CD4-positive, alpha-beta memory T cell (primary cell): ENCODE measurements at regions not wholly inside any gene's neighbourhood (a gene's known extent, or its start where the extent isn't known, plus 50 kb on each side); places are given as distances from the start of the nearest gene placed in this dataset.

ENCODE experiments used
- CTCF ChIA-PET: fragments of 350-600 bp; sonication (Branson Sonifier 250); formaldehyde crosslinking; loops from one replicate; lab custom pipeline; 2021; ENCODE audit warnings: inconsistent platforms; ENCODE audit not compliant: partially characterized antibody; lab: Charles Lee
- POLR2A ChIA-PET: fragments of 350-600 bp; sonication (Branson Sonifier 250); formaldehyde crosslinking; loops from one replicate; lab custom pipeline; 2021; ENCODE audit not compliant: partially characterized antibody; lab: Charles Lee
- DNase-seq, 5 donors: peaks; one replicate each; pipeline versions ENCODE4 v3.0.0 to v3.0.0-alpha.2; 2020 to 2022; ENCODE audit warnings: mixed read lengths in 1 of 5
- H3K27ac ChIP-seq: one replicate; pipeline ENCODE4 v1.7.0; 2013; ENCODE audit warnings: low read depth, low read length
- H3K27me3 ChIP-seq: 2 replicates; pipeline ENCODE4 v1.7.0; 2013; ENCODE audit warnings: mild to moderate bottlenecking, low read length, moderate library complexity; ENCODE audit not compliant: insufficient read depth
- H3K36me3 ChIP-seq: 2 replicates; pipeline ENCODE4 v1.7.0; 2013; ENCODE audit warnings: mild to moderate bottlenecking, low read length, moderate library complexity; ENCODE audit not compliant: insufficient read depth
- H3K4me1 ChIP-seq: 2 replicates; pipeline ENCODE4 v1.7.0; 2013; ENCODE audit warnings: mild to moderate bottlenecking, low read length, moderate library complexity; ENCODE audit not compliant: insufficient read depth
- H3K4me3 ChIP-seq, 2 donors: one replicate each; pipeline ENCODE4 v1.7.0; 2013; ENCODE audit warnings: low read length in 2 of 2, mild to moderate bottlenecking in 1 of 2
- H3K9me3 ChIP-seq, 2 donors: one replicate each; pipeline ENCODE4 v1.7.0; 2013; ENCODE audit warnings: low read length in 2 of 2, control low read depth in 1 of 2; ENCODE audit not compliant: control insufficient read depth in 1 of 2
- H3K27ac Mint-ChIP-seq, 7 donors: one replicate each; pipeline ENCODE4 v1.8.0; 2020 to 2021; ENCODE audit warnings: mixed read lengths in 7 of 7, mild to moderate bottlenecking in 6 of 7, inconsistent platforms in 3 of 7, moderate library complexity in 3 of 7
- H3K27me3 Mint-ChIP-seq, 2 donors: one replicate each; pipeline ENCODE4 v1.8.0; 2020 to 2021; ENCODE audit warnings: mixed read lengths in 2 of 2
- H3K36me3 Mint-ChIP-seq, 2 donors: one replicate each; pipeline ENCODE4 v1.8.0; 2020 to 2021; ENCODE audit warnings: mixed read lengths in 2 of 2, inconsistent platforms in 1 of 2, mild to moderate bottlenecking in 1 of 2
- H3K4me1 Mint-ChIP-seq, 4 donors: one replicate each; pipeline ENCODE4 v1.8.0; 2020 to 2021; ENCODE audit warnings: mixed read lengths in 4 of 4, mild to moderate bottlenecking in 1 of 4
- H3K4me3 Mint-ChIP-seq, 8 donors: one replicate each; pipeline ENCODE4 v1.8.0; 2020 to 2021; ENCODE audit warnings: mixed read lengths in 8 of 8, mild to moderate bottlenecking in 7 of 8, moderate library complexity in 6 of 8, inconsistent platforms in 3 of 8
- H3K9me3 Mint-ChIP-seq, 8 donors: one replicate each; pipeline ENCODE4 v1.8.0; 2020 to 2021; ENCODE audit warnings: mixed read lengths in 8 of 8, mild to moderate bottlenecking in 5 of 8, inconsistent platforms in 3 of 8, moderate library complexity in 1 of 8
- intact Hi-C: fragments of 100-400 bp; cut with micrococcal nuclease; formaldehyde crosslinking; loops from one replicate; pipeline ENCODE4 v1.15.1; 2023

GRCh38 chr16:50944033-50944432 lies 202.1 kb downstream of the CYLD start:
- CTCF ChIA-PET: no interaction called here

GRCh38 chr16:50942143-50942542 lies 200.3 kb downstream of the CYLD start:
- Mint-ChIP-seq H3K36me3 (no peaks in the 10 kb centered on the region), H3K4me1 (no peaks in the 10 kb centered on the region), H3K27ac (no peak overlapping the region), H3K27me3 (peaks cover 3 to 10% of the 10 kb centered on the region in 2 donors), H3K4me3 (no peak overlapping the region), H3K9me3 (peaks cover 0 to 4% (median 0%) of the 10 kb centered on the region in 8 donors)
- no peaks in the 10 kb centered on the region for H3K9me3 ChIP-seq
- H3K4me1 ChIP-seq: no peaks in the 10 kb centered on the region
- no peak for DNase-seq
- intact Hi-C loops: no loop called here
- no peaks in the 10 kb centered on the region for H3K36me3 ChIP-seq
- CTCF ChIA-PET: no interaction called here
- H3K27me3 ChIP-seq: no peaks in the 10 kb centered on the region
- no peak overlapping the region for H3K4me3 ChIP-seq
- H3K27ac ChIP-seq: no peak overlapping the region
- POLR2A ChIA-PET: no interaction called here

More at GRCh38 chr16:50944033-50944432, 202.1 kb downstream of the CYLD start:
- Histone ChIP-seq H3K27ac (no peak overlapping the region), H3K27me3 (no peaks in the 10 kb centered on the region), H3K4me1 (no peaks in the 10 kb centered on the region), H3K36me3 (no peaks in the 10 kb centered on the region), H3K9me3 (no peaks in the 10 kb centered on the region), H3K4me3 (no peak overlapping the region)
- peaks cover 0 to 2% (median 0%) of the 10 kb centered on the region in 8 donors for H3K9me3 Mint-ChIP-seq
- peaks cover 0 to 10% of the 10 kb centered on the region in 2 donors for H3K27me3 Mint-ChIP-seq
- H3K4me1 Mint-ChIP-seq: no peaks in the 10 kb centered on the region
- H3K4me3 Mint-ChIP-seq: no peak overlapping the region
- no peaks in the 10 kb centered on the region for H3K36me3 Mint-ChIP-seq
- no peak for DNase-seq
- no peak overlapping the region for H3K27ac Mint-ChIP-seq
- intact Hi-C loops: no loop called here
- POLR2A ChIA-PET: no interaction called here

- Histone ChIP-seq H3K4me1 (no peaks in the 10 kb centered on the region), H3K27ac (no peak overlapping the region), H3K9me3 (no peaks in the 10 kb centered on the region), H3K27me3 (no peaks in the 10 kb centered on the region), H3K36me3 (no peaks in the 10 kb centered on the region), H3K4me3 (no peak overlapping the region)
- Mint-ChIP-seq H3K4me3 (no peak overlapping the region), H3K27me3 (peaks cover 3 to 10% of the 10 kb centered on the region in 2 donors), H3K27ac (no peak overlapping the region), H3K9me3 (peaks cover 0 to 4% (median 0%) of the 10 kb centered on the region in 8 donors), H3K36me3 (no peaks in the 10 kb centered on the region), H3K4me1 (no peaks in the 10 kb centered on the region)
- no peak for DNase-seq
- CTCF ChIA-PET: no interaction called here
- intact Hi-C loops: no loop called here
- POLR2A ChIA-PET: no interaction called here
Observed at GRCh38 chr16:50941681-50942080, 199.8 kb downstream of the CYLD start.

GRCh38 chr16:50940275-50940854 lies 198.5 kb downstream of the CYLD start:
- Histone ChIP-seq H3K4me1 (no peaks in the 10 kb centered on the region), H3K36me3 (no peaks in the 10 kb centered on the region), H3K27ac (no peak overlapping the region), H3K4me3 (no peak overlapping the region), H3K27me3 (no peaks in the 10 kb centered on the region), H3K9me3 (no peaks in the 10 kb centered on the region)
- no peak overlapping the region for H3K27ac Mint-ChIP-seq
- H3K4me1 Mint-ChIP-seq: no peaks in the 10 kb centered on the region
- H3K4me3 Mint-ChIP-seq: no peak overlapping the region
- ChIA-PET POLR2A (no interaction called here), CTCF (no interaction called here)
- H3K27me3 Mint-ChIP-seq: peaks cover 3 to 16% of the 10 kb centered on the region in 2 donors
- H3K9me3 Mint-ChIP-seq: peaks cover 0 to 4% (median 0%) of the 10 kb centered on the region in 8 donors
- no peak for DNase-seq
- no peaks in the 10 kb centered on the region for H3K36me3 Mint-ChIP-seq
- intact Hi-C loops: no loop called here

GRCh38 chr16:50939356-50939755 lies 197.5 kb downstream of the CYLD start:
- Mint-ChIP-seq H3K4me3 (no peak overlapping the region), H3K4me1 (no peaks in the 10 kb centered on the region), H3K9me3 (peaks cover 0 to 4% (median 0%) of the 10 kb centered on the region in 8 donors), H3K27ac (no peak overlapping the region), H3K27me3 (peaks cover 9 to 21% of the 10 kb centered on the region in 2 donors), H3K36me3 (no peaks in the 10 kb centered on the region)
- Histone ChIP-seq H3K27me3 (no peaks in the 10 kb centered on the region), H3K4me1 (no peaks in the 10 kb centered on the region), H3K27ac (no peak overlapping the region), H3K4me3 (no peak overlapping the region), H3K9me3 (no peaks in the 10 kb centered on the region), H3K36me3 (no peaks in the 10 kb centered on the region)
- ChIA-PET POLR2A (no interaction called here), CTCF (no interaction called here)
- intact Hi-C loops: no loop called here
- DNase-seq: no peak

- no peak overlapping the region for H3K4me3 Mint-ChIP-seq
- no peaks in the 10 kb centered on the region for H3K4me1 Mint-ChIP-seq
- Histone ChIP-seq H3K4me1 (no peaks in the 10 kb centered on the region), H3K4me3 (no peak overlapping the region), H3K9me3 (no peaks in the 10 kb centered on the region), H3K27ac (no peak overlapping the region), H3K27me3 (no peaks in the 10 kb centered on the region), H3K36me3 (no peaks in the 10 kb centered on the region)
- H3K36me3 Mint-ChIP-seq: no peaks in the 10 kb centered on the region
- CTCF ChIA-PET: no interaction called here
- H3K27me3 Mint-ChIP-seq: peaks cover 9 to 21% of the 10 kb centered on the region in 2 donors
- intact Hi-C loops: no loop called here
- H3K9me3 Mint-ChIP-seq: peaks cover 0 to 4% (median 0%) of the 10 kb centered on the region in 8 donors
- POLR2A ChIA-PET: no interaction called here
- DNase-seq: no peak
- H3K27ac Mint-ChIP-seq: no peak overlapping the region
Observed at GRCh38 chr16:50938932-50939331, 197.0 kb downstream of the CYLD start.

GRCh38 chr16:50933262-50933661 lies 191.4 kb downstream of the CYLD start:
- ChIA-PET CTCF (no interaction called here), POLR2A (no interaction called here)
- no peak overlapping the region for H3K4me3 ChIP-seq
- Mint-ChIP-seq H3K27ac (no peak overlapping the region), H3K4me1 (no peaks in the 10 kb centered on the region), H3K27me3 (peaks cover 24 to 35% of the 10 kb centered on the region in 2 donors), H3K9me3 (peaks cover 0 to 4% (median 0%) of the 10 kb centered on the region in 8 donors), H3K36me3 (no peaks in the 10 kb centered on the region), H3K4me3 (no peak overlapping the region)
- no peaks in the 10 kb centered on the region for H3K9me3 ChIP-seq
- no peak overlapping the region for H3K27ac ChIP-seq
- DNase-seq: no peak
- intact Hi-C loops: no loop called here
- H3K36me3 ChIP-seq: no peaks in the 10 kb centered on the region
- no peaks in the 10 kb centered on the region for H3K4me1 ChIP-seq
- no peaks in the 10 kb centered on the region for H3K27me3 ChIP-seq
